ENCODE measurements at regions not wholly inside any gene's neighbourhood (a gene's known extent, or its start where the extent isn't known, plus 50 kb on each side); places are given as distances from the start of the nearest gene placed in this dataset.

DNA sequence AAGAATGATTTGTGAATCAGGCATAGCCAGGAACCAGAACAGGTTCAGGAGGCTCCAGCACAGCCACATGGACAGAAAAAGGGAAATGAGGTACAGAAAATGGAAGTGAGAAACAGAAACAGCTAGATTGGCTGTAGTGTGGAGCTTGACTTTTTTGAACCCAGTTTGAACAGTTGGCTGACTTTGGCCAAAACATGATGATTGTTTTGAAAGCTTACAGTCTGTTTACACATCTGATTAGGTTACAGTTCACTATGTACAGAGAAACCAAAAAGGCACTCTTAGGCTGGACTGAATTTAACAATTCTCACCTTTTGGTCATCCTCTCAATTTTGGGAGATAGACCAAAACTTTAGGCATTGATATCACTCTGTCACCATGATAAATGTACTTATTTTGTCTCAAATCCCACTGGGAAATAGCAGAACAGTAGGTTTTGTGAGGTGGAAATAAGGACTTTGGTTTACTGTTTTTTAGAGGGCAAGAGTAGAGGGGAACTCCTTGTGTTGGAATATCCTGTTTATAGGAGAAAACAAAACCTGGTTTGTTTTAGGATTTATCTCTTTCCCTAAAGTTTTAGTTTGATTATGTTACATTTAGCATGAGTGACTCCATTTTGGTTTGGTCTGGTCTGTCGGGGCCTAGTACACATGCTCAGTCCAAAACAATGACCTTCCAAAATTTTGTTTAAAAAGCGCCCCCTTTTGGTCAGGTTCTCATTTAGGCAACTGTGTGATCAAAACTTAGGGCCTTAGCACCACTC, 123.1 kb downstream of the OLIG3 start:
- TF ChIP-seq, protein P1, sequence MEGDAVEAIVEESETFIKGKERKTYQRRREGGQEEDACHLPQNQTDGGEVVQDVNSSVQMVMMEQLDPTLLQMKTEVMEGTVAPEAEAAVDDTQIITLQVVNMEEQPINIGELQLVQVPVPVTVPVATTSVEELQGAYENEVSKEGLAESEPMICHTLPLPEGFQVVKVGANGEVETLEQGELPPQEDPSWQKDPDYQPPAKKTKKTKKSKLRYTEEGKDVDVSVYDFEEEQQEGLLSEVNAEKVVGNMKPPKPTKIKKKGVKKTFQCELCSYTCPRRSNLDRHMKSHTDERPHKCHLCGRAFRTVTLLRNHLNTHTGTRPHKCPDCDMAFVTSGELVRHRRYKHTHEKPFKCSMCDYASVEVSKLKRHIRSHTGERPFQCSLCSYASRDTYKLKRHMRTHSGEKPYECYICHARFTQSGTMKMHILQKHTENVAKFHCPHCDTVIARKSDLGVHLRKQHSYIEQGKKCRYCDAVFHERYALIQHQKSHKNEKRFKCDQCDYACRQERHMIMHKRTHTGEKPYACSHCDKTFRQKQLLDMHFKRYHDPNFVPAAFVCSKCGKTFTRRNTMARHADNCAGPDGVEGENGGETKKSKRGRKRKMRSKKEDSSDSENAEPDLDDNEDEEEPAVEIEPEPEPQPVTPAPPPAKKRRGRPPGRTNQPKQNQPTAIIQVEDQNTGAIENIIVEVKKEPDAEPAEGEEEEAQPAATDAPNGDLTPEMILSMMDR (IDR thresholded peaks at IDR 0.05; ENCODE audit: extremely low read depth, insufficient read depth, missing control alignments) = peak; percentile 27
- no peak for DNase-seq (ENCODE audit: low spot score)
- in situ Hi-C loops (cut with MboI; ENCODE audit: low pct_unique_long_range_greater_than_20kb, low sequenced_read_pairs, unreplicated experiment) = no loop called here

DNA sequence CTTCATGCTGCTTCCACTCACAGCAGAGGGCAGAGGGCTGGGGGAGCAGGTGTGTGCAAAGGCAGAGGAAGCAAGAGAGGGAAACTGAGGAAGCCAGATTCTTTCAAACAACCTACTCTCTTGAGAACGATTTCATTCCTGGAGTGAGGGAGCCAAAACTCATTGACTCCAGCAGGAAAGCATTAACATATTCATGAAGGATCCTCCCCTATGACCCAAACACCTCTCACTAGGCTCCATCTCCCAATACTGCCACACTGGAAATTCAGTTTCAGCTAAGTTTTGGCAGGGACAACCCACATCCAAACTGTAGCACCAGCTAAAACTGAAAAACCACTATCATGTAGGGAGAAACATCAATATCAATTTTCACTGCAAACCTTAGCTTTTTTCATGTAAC, 125.1 kb downstream of the OLIG3 start:
- DNase-seq (ENCODE audit: low spot score) = no peak
- TF ChIP-seq, protein P1 (IDR thresholded peaks at IDR 0.05; ENCODE audit: extremely low read depth, insufficient read depth, missing control alignments) = no peak
- in situ Hi-C loops (cut with MboI; ENCODE audit: low pct_unique_long_range_greater_than_20kb, low sequenced_read_pairs, unreplicated experiment) = no loop called here

DNA sequence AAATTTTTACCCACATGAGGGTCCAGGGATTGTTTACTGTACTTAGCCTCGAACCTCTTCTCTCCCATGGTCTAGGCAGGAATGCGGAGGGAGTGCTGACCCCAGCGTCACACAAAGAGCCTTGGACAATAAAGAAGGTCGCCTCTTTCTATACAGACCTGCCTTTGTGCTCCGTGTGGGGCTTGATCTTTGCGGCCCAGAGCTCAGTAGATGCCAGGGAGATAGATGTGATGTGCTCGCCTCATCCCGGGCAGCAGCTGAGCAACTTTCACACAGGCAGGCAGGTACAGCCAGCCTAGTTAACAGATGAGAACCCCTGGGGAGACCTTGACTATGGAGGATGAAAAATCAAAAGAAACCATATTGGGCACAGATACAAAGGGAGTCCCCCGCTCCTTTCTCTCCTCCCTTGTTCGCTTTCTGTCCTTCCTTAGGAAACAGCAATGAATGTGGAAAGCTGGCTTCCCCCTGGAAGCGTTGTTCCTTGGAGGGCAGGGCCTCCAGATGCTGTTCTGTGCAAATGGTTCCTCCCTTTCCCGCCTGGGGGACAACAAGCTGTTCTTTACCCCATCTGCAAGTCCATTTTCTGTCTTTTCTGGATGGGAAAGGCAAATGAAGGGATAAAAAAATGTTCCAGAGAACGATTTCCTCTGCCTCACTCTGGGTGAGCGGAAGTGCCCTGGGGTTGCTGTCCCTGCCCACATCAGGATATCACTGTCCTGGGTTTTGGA, 128.3 kb downstream of the OLIG3 start:
- DNase-seq (ENCODE audit: low spot score) = no peak

DNA sequence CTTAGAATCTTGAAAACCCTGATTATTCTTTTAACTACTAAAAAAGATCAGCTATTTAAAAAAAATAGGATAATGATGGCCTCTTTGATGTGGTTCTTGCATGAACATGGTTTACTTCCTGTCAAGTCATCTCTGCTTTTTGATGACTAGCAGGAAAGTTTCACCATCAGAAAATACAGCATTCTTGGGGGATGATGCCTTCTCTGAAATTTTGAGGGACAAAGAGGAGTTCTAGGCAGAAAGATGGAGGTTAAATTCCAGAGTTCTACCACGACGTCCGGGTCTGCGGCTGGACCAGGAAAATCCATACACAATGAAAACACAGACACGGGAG, 130.4 kb downstream of the OLIG3 start:
- in situ Hi-C loops (cut with MboI; ENCODE audit: low pct_unique_long_range_greater_than_20kb, low sequenced_read_pairs, unreplicated experiment) = no loop called here
- TF ChIP-seq, protein P1 (IDR thresholded peaks at IDR 0.05; ENCODE audit: extremely low read depth, insufficient read depth, missing control alignments) = no peak
- DNase-seq (ENCODE audit: low spot score) = no peak

More for the DNA sequence above, 128.3 kb downstream of the OLIG3 start:
- TF ChIP-seq, protein P1 (IDR thresholded peaks at IDR 0.05; ENCODE audit: extremely low read depth, insufficient read depth, missing control alignments) = no peak
- in situ Hi-C loops (cut with MboI; ENCODE audit: low pct_unique_long_range_greater_than_20kb, low sequenced_read_pairs, unreplicated experiment) = no loop called here

DNA sequence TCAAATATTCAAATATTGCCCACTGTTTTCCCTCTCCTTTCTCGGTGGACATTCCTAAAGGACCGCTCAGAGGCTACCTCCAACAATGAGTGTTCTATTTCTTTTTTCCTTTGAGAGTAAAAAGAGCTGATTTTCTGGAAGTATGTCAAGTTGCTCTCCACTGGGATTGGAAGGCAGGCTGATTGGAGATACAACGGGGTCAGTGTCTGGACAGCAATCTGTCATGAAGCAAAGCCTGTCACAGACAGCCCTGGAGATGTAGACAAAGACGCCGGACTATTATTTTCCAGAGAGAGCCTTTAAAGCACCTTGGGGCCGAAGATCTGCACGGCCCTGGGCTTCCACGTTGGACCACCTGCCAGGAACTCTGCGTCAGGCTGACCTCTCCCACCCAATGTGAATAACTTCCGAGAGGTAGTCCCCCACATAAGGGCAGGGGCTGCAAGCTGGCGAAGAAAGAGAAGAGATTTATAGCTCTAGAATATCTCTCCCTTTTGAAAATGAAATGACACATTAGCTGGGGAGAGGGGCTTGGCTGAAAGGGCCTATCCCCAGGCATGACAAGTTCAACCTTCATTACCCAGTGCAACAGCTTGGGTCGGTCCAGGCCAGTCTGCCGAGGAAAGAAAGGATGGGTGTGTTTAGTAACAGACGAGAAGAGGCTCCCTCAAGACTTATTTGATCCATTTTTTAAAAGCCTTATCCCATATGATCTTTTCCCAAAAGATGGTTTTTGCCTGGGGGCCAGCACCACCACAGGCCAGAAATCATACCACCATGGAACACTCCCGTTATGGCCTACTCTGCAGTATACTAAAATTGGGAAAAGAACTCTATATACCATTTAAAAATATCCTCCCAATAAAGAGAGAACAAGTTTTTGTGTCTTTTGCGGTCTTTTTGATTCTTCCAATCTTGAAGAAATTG, 131.1 kb downstream of the OLIG3 start:
- in situ Hi-C loops (cut with MboI; ENCODE audit: low pct_unique_long_range_greater_than_20kb, low sequenced_read_pairs, unreplicated experiment) = no loop called here
- no peak for DNase-seq (ENCODE audit: low spot score)

DNA sequence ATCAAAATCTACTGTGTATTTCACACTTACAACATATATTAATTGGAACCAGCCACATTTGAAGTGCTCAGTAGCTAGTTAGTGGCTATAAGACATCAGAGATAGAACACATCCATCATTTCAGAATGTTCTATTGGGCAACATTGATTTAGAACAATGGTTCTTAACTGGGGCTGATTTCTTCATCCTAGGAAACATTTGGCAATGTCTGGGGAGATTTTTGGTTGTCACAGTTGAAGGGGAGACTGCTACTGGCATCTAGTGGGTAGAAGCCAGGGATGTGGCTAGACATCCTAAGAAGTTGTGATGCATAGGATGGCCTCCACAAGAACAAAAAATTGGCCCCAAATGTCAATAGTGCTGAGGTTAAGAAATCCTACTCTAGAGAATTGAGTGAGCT, 132.5 kb downstream of the OLIG3 start:
- in situ Hi-C loops (cut with MboI; ENCODE audit: low pct_unique_long_range_greater_than_20kb, low sequenced_read_pairs, unreplicated experiment) = no loop called here
- TF ChIP-seq, protein P1 (IDR thresholded peaks at IDR 0.05; ENCODE audit: extremely low read depth, insufficient read depth, missing control alignments) = no peak
- no peak for DNase-seq (ENCODE audit: low spot score)

More for the DNA sequence above, 131.1 kb downstream of the OLIG3 start:
- TF ChIP-seq, protein P1 (IDR thresholded peaks at IDR 0.05; ENCODE audit: extremely low read depth, insufficient read depth, missing control alignments) = no peak
